CD14-positive monocyte (primary cell): ENCODE measurements at regions not wholly inside any gene's neighbourhood (a gene's known extent, or its start where the extent isn't known, plus 50 kb on each side); places are given as distances from the start of the nearest gene placed in this dataset.

Source experiments
- DNase-seq, 3 donors: peaks; one replicate each; pipeline ENCODE4 v3.0.0-alpha.2; 2011 to 2022
- H2AFZ ChIP-seq: 2 replicates; pipeline ENCODE4 v1.6.0; 2012; ENCODE audit warnings: mild to moderate bottlenecking, low read depth, low read length, inconsistent platforms; ENCODE audit not compliant: insufficient read depth, poor library complexity, severe bottlenecking
- H3K27ac ChIP-seq, 2 donors: 1 replicate in 1 of 2; 2 replicates in 1 of 2; pipeline ENCODE4 v1.5.1; 2012 to 2013; ENCODE audit warnings: low read length in 2 of 2, control low read depth in 1 of 2, inconsistent platforms in 1 of 2, low read depth in 1 of 2, mild to moderate bottlenecking in 1 of 2
- H3K27me3 ChIP-seq, 2 donors: one replicate each; pipeline versions ENCODE4 v1.6.0 to v1.6.1; 2011 to 2013; ENCODE audit warnings: low read length in 2 of 2; ENCODE audit not compliant: control insufficient read depth in 2 of 2, insufficient read depth in 2 of 2
- H3K36me3 ChIP-seq, 2 donors: replicated peaks in 1 of 2; 1 replicate in 1 of 2; 2 replicates in 1 of 2; pipeline versions ENCODE4 v1.5.1 to v1.6.1; 2012 to 2013; ENCODE audit warnings: low read length in 2 of 2, control low read depth in 1 of 2, inconsistent platforms in 1 of 2, mild to moderate bottlenecking in 1 of 2; ENCODE audit not compliant: insufficient read depth in 2 of 2, control insufficient read depth in 1 of 2
- H3K4me1 ChIP-seq, 2 donors: 1 replicate in 1 of 2; 2 replicates in 1 of 2; pipeline versions ENCODE4 v1.5.1 to v1.6.1; 2012 to 2013; ENCODE audit warnings: low read length in 2 of 2, control low read depth in 1 of 2, inconsistent platforms in 1 of 2, mild to moderate bottlenecking in 1 of 2, moderate library complexity in 1 of 2; ENCODE audit not compliant: insufficient read depth in 2 of 2, control insufficient read depth in 1 of 2
- H3K4me2 ChIP-seq: replicated peaks from 2 replicates; pipeline ENCODE3; 2012; ENCODE audit warnings: low read length, moderate library complexity, mild to moderate bottlenecking; ENCODE audit not compliant: poor library complexity, severe bottlenecking; ENCODE audit errors: extremely low read depth
- H3K4me3 ChIP-seq, 3 experiments: fragments of 200-600 bp in 1 of 3; sonication (generic) in 1 of 3; replicated peaks in 1 of 3; 1 replicate in 2 of 3; 2 replicates in 1 of 3; pipeline ENCODE4 v1.5.1; 2011 to 2013; ENCODE audit warnings: low read length in 3 of 3, mild to moderate bottlenecking in 3 of 3, control low read depth in 2 of 3, low read depth in 2 of 3, inconsistent platforms in 1 of 3, moderate library complexity in 1 of 3
- H3K79me2 ChIP-seq: 2 replicates; pipeline ENCODE4 v1.6.0; 2012; ENCODE audit warnings: mild to moderate bottlenecking, control low read depth, inconsistent platforms, low read length, moderate library complexity; ENCODE audit not compliant: insufficient read depth
- H3K9ac ChIP-seq: 2 replicates; pipeline ENCODE4 v1.6.0; 2017; ENCODE audit warnings: low read length, mild to moderate bottlenecking; ENCODE audit not compliant: insufficient read depth, poor library complexity, severe bottlenecking
- H3K9me3 ChIP-seq, 2 donors: replicated peaks in 1 of 2; 1 replicate in 1 of 2; 2 replicates in 1 of 2; pipeline versions ENCODE4 v1.5.1 to v1.6.1; 2012 to 2013; ENCODE audit warnings: low read length in 2 of 2, control low read depth in 1 of 2; ENCODE audit not compliant: control insufficient read depth in 1 of 2, insufficient read depth in 1 of 2
- H4K20me1 ChIP-seq: 2 replicates; pipeline ENCODE4 v1.6.0; 2012; ENCODE audit warnings: mild to moderate bottlenecking, low read length, control low read depth, moderate library complexity; ENCODE audit not compliant: insufficient read depth
- H3K27ac Mint-ChIP-seq, 7 donors: one replicate each; pipeline ENCODE4 v1.8.0; 2020; ENCODE audit warnings: mild to moderate bottlenecking in 7 of 7, mixed read lengths in 7 of 7, moderate library complexity in 6 of 7, inconsistent platforms in 2 of 7
- H3K27me3 Mint-ChIP-seq, 3 donors: one replicate each; pipeline ENCODE4 v1.8.0; 2021 to 2022; ENCODE audit warnings: low read depth in 3 of 3, mild to moderate bottlenecking in 3 of 3, mixed read lengths in 3 of 3, moderate library complexity in 3 of 3, inconsistent platforms in 1 of 3
- H3K36me3 Mint-ChIP-seq, 2 donors: one replicate each; pipeline ENCODE4 v1.8.0; 2020; ENCODE audit warnings: mixed read lengths in 2 of 2, inconsistent platforms in 1 of 2, mild to moderate bottlenecking in 1 of 2
- H3K4me1 Mint-ChIP-seq: one replicate; pipeline ENCODE4 v1.8.0; 2020; ENCODE audit warnings: mild to moderate bottlenecking, mixed read lengths
- H3K4me3 Mint-ChIP-seq, 2 donors: one replicate each; pipeline ENCODE4 v1.8.0; 2020; ENCODE audit warnings: mild to moderate bottlenecking in 2 of 2, mixed read lengths in 2 of 2, moderate library complexity in 1 of 2
- H3K9me3 Mint-ChIP-seq, 7 donors: one replicate each; pipeline ENCODE4 v1.8.0; 2020 to 2022; ENCODE audit warnings: mixed read lengths in 7 of 7, mild to moderate bottlenecking in 6 of 7, moderate library complexity in 6 of 7, inconsistent platforms in 2 of 7
- CTCF ChIP-seq: fragments of 200-600 bp; IDR thresholded peaks from one replicate; pipeline ENCODE4 v1.8.0; 2022; ENCODE audit warnings: antibody characterized with exemption, mild to moderate bottlenecking
- WGBS: methylation state at CpG from one replicate; pipeline ENCODE4 v1.1.5; 2013; ENCODE audit warnings: missing lambda C conversion rate; ENCODE audit not compliant: insufficient coverage; 5-methylcytosine and 5-hydroxymethylcytosine counted together
- intact Hi-C, 2 donors: fragments of 100-400 bp; cut with micrococcal nuclease; formaldehyde crosslinking; loops; one replicate each; pipeline versions ENCODE4 v1.15.0 to v1.15.1; 2023

- no peaks in the 10 kb centered on the region for H3K27me3 ChIP-seq
- no peak for TF ChIP-seq CTCF
- Mint-ChIP-seq H3K9me3 (peaks cover 0 to 8% (median 4%) of the 10 kb centered on the region in 7 donors), H3K4me1 (no peaks in the 10 kb centered on the region), H3K27ac (no peak overlapping the region), H3K4me3 (no peak overlapping the region), H3K36me3 (no peaks in the 10 kb centered on the region), H3K27me3 (peaks cover 0 to 2% (median 0%) of the 10 kb centered on the region in 3 donors)
- H3K4me1 ChIP-seq, result no peaks in the 10 kb centered on the region
- H3K36me3 ChIP-seq, result no peaks in the 10 kb centered on the region
- no peak overlapping the region for H3K27ac ChIP-seq
- H3K9me3 ChIP-seq, result peaks cover 2 to 7% of the 10 kb centered on the region in 2 donors
- 96% methylated on average over 5 of the region's 6 CpGs for WGBS
- no peak overlapping the region for H2AFZ ChIP-seq
- intact Hi-C loops, result no loop called here
- no peak overlapping the region for H3K4me3 ChIP-seq
- H3K4me2 ChIP-seq, result no peak overlapping the region
- no peaks in the 10 kb centered on the region for H3K79me2 ChIP-seq
- no peaks in the 10 kb centered on the region for H4K20me1 ChIP-seq
- DNase-seq, result no peak
- no peak overlapping the region for H3K9ac ChIP-seq
Measured at GRCh38 chr1:187079330-187079729, 250.6 kb downstream of the PLA2G4A start.

GRCh38 chr1:187091666-187092065, 262.9 kb downstream of the PLA2G4A start:
- Mint-ChIP-seq H3K4me1 (no peaks in the 10 kb centered on the region), H3K4me3 (no peak overlapping the region)

More at GRCh38 chr1:187091666-187092065, 262.9 kb downstream of the PLA2G4A start:
- Histone ChIP-seq H3K4me3 (no peak overlapping the region), H3K27me3 (no peaks in the 10 kb centered on the region), H2AFZ (no peak overlapping the region), H3K4me1 (no peaks in the 10 kb centered on the region), H3K79me2 (no peaks in the 10 kb centered on the region), H3K27ac (no peak overlapping the region), H4K20me1 (no peaks in the 10 kb centered on the region), H3K9ac (no peak overlapping the region), H3K9me3 (peaks cover 4 to 17% of the 10 kb centered on the region in 2 donors), H3K36me3 (no peaks in the 10 kb centered on the region), H3K4me2 (no peak overlapping the region)
- TF ChIP-seq CTCF, result no peak
- H3K9me3 Mint-ChIP-seq, result peaks cover 4 to 17% (median 8%) of the 10 kb centered on the region in 7 donors
- no peak for DNase-seq
- no peak overlapping the region for H3K27ac Mint-ChIP-seq
- no peaks in the 10 kb centered on the region for H3K36me3 Mint-ChIP-seq
- intact Hi-C loops, result no loop called here
- no peaks in the 10 kb centered on the region for H3K27me3 Mint-ChIP-seq
